Liver (tissue), 3 donors: ENCODE measurements at regions not wholly inside any gene's neighbourhood (a gene's known extent, or its start where the extent isn't known, plus 50 kb on each side); places are given as distances from the start of the nearest gene placed in this dataset.
"Not testable (repeated sequence)": the region's sequence is repeated elsewhere in the genome, so short reads cannot be mapped to it uniquely, and the experiment has no call there.

Experiments used
- ATF3 ChIP-seq: IDR thresholded peaks from 2 replicates; pipeline ENCODE4 v1.6.1; 2016; ENCODE audit warnings: antibody characterized with exemption
- EGR1 ChIP-seq, 2 donors: IDR thresholded peaks; 2 replicates each; pipeline ENCODE4 v1.6.1; 2016 to 2018; ENCODE audit warnings: antibody characterized with exemption in 2 of 2, low read depth in 2 of 2
- FOXA1 ChIP-seq: IDR thresholded peaks from 2 replicates; pipeline ENCODE4 v1.6.1; 2016; ENCODE audit warnings: antibody characterized with exemption
- GABPA ChIP-seq, 2 donors: IDR thresholded peaks in 1 of 2; conservative IDR thresholded peaks in 1 of 2; 2 replicates each; pipeline ENCODE4 v1.6.1; 2016; ENCODE audit warnings: antibody characterized with exemption in 2 of 2, mild to moderate bottlenecking in 1 of 2, moderate library complexity in 1 of 2
- JUND ChIP-seq, 2 donors: IDR thresholded peaks; 2 replicates each; pipeline ENCODE4 v1.6.1; 2016; ENCODE audit warnings: antibody characterized with exemption in 2 of 2
- RAD21 ChIP-seq, 2 donors: IDR thresholded peaks; 2 replicates each; pipeline ENCODE4 v1.6.1; 2016; ENCODE audit warnings: antibody characterized with exemption in 2 of 2, mild to moderate bottlenecking in 2 of 2
- RXRA ChIP-seq, 2 donors: IDR thresholded peaks; 2 replicates each; pipeline ENCODE4 v1.6.1; 2017 to 2018; ENCODE audit warnings: antibody characterized with exemption in 2 of 2, mild to moderate bottlenecking in 1 of 2
- SP1 ChIP-seq: IDR thresholded peaks from 2 replicates; pipeline ENCODE4 v1.6.1; 2018; ENCODE audit warnings: antibody characterized with exemption, mild to moderate bottlenecking
- TAF1 ChIP-seq: conservative IDR thresholded peaks from 2 replicates; pipeline ENCODE4 v1.6.1; 2016; ENCODE audit warnings: antibody characterized with exemption, mild to moderate bottlenecking
- YY1 ChIP-seq: IDR thresholded peaks from 2 replicates; pipeline ENCODE4 v1.6.1; 2016; ENCODE audit warnings: antibody characterized with exemption, mild to moderate bottlenecking
- ZBTB33 ChIP-seq: IDR thresholded peaks from 2 replicates; pipeline ENCODE4 v1.6.1; 2016; ENCODE audit warnings: antibody characterized with exemption
- TF ChIP-seq, protein P1 (sequence below): fragments of 150-350 bp; IDR thresholded peaks from 2 replicates; pipeline ENCODE4 v1.5.1; 2017; ENCODE audit warnings: improper control_type of control experiment, low read depth, low read length; ENCODE audit not compliant: missing input control
- TF ChIP-seq, protein P2 (sequence below): IDR thresholded peaks from 2 replicates; pipeline ENCODE4 v1.6.1; 2016; ENCODE audit warnings: antibody characterized with exemption, mild to moderate bottlenecking
- TF ChIP-seq, protein P3 (sequence below): IDR thresholded peaks from 2 replicates; pipeline ENCODE4 v1.6.1; 2016; ENCODE audit warnings: antibody characterized with exemption
- donor health status: healthy.
- donor health status: healthy.

GRCh38 chr5:74481357-74481756 is 159.2 kb downstream of the ENC1 start:
- TF ChIP-seq, protein P1, sequence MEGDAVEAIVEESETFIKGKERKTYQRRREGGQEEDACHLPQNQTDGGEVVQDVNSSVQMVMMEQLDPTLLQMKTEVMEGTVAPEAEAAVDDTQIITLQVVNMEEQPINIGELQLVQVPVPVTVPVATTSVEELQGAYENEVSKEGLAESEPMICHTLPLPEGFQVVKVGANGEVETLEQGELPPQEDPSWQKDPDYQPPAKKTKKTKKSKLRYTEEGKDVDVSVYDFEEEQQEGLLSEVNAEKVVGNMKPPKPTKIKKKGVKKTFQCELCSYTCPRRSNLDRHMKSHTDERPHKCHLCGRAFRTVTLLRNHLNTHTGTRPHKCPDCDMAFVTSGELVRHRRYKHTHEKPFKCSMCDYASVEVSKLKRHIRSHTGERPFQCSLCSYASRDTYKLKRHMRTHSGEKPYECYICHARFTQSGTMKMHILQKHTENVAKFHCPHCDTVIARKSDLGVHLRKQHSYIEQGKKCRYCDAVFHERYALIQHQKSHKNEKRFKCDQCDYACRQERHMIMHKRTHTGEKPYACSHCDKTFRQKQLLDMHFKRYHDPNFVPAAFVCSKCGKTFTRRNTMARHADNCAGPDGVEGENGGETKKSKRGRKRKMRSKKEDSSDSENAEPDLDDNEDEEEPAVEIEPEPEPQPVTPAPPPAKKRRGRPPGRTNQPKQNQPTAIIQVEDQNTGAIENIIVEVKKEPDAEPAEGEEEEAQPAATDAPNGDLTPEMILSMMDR, result not testable (repeated sequence)
- TF ChIP-seq, protein P2, sequence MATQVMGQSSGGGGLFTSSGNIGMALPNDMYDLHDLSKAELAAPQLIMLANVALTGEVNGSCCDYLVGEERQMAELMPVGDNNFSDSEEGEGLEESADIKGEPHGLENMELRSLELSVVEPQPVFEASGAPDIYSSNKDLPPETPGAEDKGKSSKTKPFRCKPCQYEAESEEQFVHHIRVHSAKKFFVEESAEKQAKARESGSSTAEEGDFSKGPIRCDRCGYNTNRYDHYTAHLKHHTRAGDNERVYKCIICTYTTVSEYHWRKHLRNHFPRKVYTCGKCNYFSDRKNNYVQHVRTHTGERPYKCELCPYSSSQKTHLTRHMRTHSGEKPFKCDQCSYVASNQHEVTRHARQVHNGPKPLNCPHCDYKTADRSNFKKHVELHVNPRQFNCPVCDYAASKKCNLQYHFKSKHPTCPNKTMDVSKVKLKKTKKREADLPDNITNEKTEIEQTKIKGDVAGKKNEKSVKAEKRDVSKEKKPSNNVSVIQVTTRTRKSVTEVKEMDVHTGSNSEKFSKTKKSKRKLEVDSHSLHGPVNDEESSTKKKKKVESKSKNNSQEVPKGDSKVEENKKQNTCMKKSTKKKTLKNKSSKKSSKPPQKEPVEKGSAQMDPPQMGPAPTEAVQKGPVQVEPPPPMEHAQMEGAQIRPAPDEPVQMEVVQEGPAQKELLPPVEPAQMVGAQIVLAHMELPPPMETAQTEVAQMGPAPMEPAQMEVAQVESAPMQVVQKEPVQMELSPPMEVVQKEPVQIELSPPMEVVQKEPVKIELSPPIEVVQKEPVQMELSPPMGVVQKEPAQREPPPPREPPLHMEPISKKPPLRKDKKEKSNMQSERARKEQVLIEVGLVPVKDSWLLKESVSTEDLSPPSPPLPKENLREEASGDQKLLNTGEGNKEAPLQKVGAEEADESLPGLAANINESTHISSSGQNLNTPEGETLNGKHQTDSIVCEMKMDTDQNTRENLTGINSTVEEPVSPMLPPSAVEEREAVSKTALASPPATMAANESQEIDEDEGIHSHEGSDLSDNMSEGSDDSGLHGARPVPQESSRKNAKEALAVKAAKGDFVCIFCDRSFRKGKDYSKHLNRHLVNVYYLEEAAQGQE, result not testable (repeated sequence)
- not testable (repeated sequence) for TF ChIP-seq TAF1; ATF3; YY1; RXRA (IDR thresholded peaks at IDR 0.05); RAD21 (IDR thresholded peaks at IDR 0.05); EGR1 (IDR thresholded peaks at IDR 0.05; ENCODE audit: low read depth in 2 of 2); JUND (IDR thresholded peaks at IDR 0.05); FOXA1; SP1; GABPA (IDR thresholded peaks at IDR 0.05 in 1 of 2, conservative IDR thresholded peaks at IDR 0.05 in 1 of 2); ZBTB33
- TF ChIP-seq, protein P3, sequence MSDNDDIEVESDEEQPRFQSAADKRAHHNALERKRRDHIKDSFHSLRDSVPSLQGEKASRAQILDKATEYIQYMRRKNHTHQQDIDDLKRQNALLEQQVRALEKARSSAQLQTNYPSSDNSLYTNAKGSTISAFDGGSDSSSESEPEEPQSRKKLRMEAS, result not testable (repeated sequence)
